ENCODE measurements at regions not wholly inside any gene's neighbourhood (a gene's known extent, or its start where the extent isn't known, plus 50 kb on each side); places are given as distances from the start of the nearest gene placed in this dataset.

- no peaks in the 10 kb centered on the region for H3K9me3 ChIP-seq (ENCODE audit: insufficient read depth, low read depth, low read length)
- H3K36me3 ChIP-seq (ENCODE audit: insufficient read depth, low read depth, low read length), result no peaks in the 10 kb centered on the region
- H3K27me3 ChIP-seq (ENCODE audit: insufficient read depth, low read length), result 0 out of 2 replicates have a peak, but pooled peaks cover 7% of the 10 kb centered on the region
- no peak overlapping the region for H3K27ac ChIP-seq (ENCODE audit: low read length)
- no peak overlapping the region for H3K4me3 ChIP-seq (ENCODE audit: low read length)
- no peak overlapping the region for H3K9ac ChIP-seq (ENCODE audit: low read depth, low read length)
- no peaks in the 10 kb centered on the region for H3K4me1 ChIP-seq (ENCODE audit: insufficient read depth, low read length)
Observed at GRCh38 chr11:44376423-44376822, 66.5 kb upstream of the ALX4 start.

- no peak overlapping the region for H3K27ac ChIP-seq (ENCODE audit: low read length)
- H3K36me3 ChIP-seq (ENCODE audit: insufficient read depth, low read depth, low read length), result no peaks in the 10 kb centered on the region
- H3K9me3 ChIP-seq (ENCODE audit: insufficient read depth, low read depth, low read length), result no peaks in the 10 kb centered on the region
- H3K9ac ChIP-seq (ENCODE audit: low read depth, low read length), result no peak overlapping the region
- no peak overlapping the region for H3K4me3 ChIP-seq (ENCODE audit: low read length)
- H3K4me1 ChIP-seq (ENCODE audit: insufficient read depth, low read length), result no peaks in the 10 kb centered on the region
- H3K27me3 ChIP-seq (ENCODE audit: insufficient read depth, low read length), result 0 out of 2 replicates have a peak, but pooled peaks cover 7% of the 10 kb centered on the region
Observed at GRCh38 chr11:44377121-44377520, 67.2 kb upstream of the ALX4 start.

GRCh38 chr11:44377914-44378321 lies 68.0 kb upstream of the ALX4 start:
- Histone ChIP-seq H3K36me3 (ENCODE audit: insufficient read depth, low read depth, low read length) (no peaks in the 10 kb centered on the region), H3K27me3 (ENCODE audit: insufficient read depth, low read length) (0 out of 2 replicates have a peak, but pooled peaks cover 7% of the 10 kb centered on the region), H3K9me3 (ENCODE audit: insufficient read depth, low read depth, low read length) (no peaks in the 10 kb centered on the region), H3K4me3 (ENCODE audit: low read length) (no peak overlapping the region), H3K27ac (ENCODE audit: low read length) (no peak overlapping the region), H3K4me1 (ENCODE audit: insufficient read depth, low read length) (no peaks in the 10 kb centered on the region), H3K9ac (ENCODE audit: low read depth, low read length) (no peak overlapping the region)

- Histone ChIP-seq H3K4me3 (ENCODE audit: low read length) (no peak overlapping the region), H3K27me3 (ENCODE audit: insufficient read depth, low read length) (0 out of 2 replicates have a peak, but pooled peaks cover 2% of the 10 kb centered on the region), H3K4me1 (ENCODE audit: insufficient read depth, low read length) (no peaks in the 10 kb centered on the region), H3K9ac (ENCODE audit: low read depth, low read length) (no peak overlapping the region), H3K27ac (ENCODE audit: low read length) (no peak overlapping the region), H3K9me3 (ENCODE audit: insufficient read depth, low read depth, low read length) (no peaks in the 10 kb centered on the region), H3K36me3 (ENCODE audit: insufficient read depth, low read depth, low read length) (no peaks in the 10 kb centered on the region)
Observed at GRCh38 chr11:44379141-44380008, 69.4 kb upstream of the ALX4 start.

GRCh38 chr11:44380009-44380313 lies 70.0 kb upstream of the ALX4 start:
- Histone ChIP-seq H3K4me3 (ENCODE audit: low read length) (no peak overlapping the region), H3K36me3 (ENCODE audit: insufficient read depth, low read depth, low read length) (no peaks in the 10 kb centered on the region), H3K27me3 (ENCODE audit: insufficient read depth, low read length) (no peaks in the 10 kb centered on the region), H3K9me3 (ENCODE audit: insufficient read depth, low read depth, low read length) (no peaks in the 10 kb centered on the region), H3K9ac (ENCODE audit: low read depth, low read length) (no peak overlapping the region), H3K27ac (ENCODE audit: low read length) (no peak overlapping the region), H3K4me1 (ENCODE audit: insufficient read depth, low read length) (no peaks in the 10 kb centered on the region)

- H3K36me3 ChIP-seq (ENCODE audit: insufficient read depth, low read depth, low read length), result no peaks in the 10 kb centered on the region
- H3K4me1 ChIP-seq (ENCODE audit: insufficient read depth, low read length), result no peaks in the 10 kb centered on the region
- H3K9me3 ChIP-seq (ENCODE audit: insufficient read depth, low read depth, low read length), result no peaks in the 10 kb centered on the region
- H3K9ac ChIP-seq (ENCODE audit: low read depth, low read length), result no peak overlapping the region
- H3K27me3 ChIP-seq (ENCODE audit: insufficient read depth, low read length), result no peaks in the 10 kb centered on the region
- no peak overlapping the region for H3K4me3 ChIP-seq (ENCODE audit: low read length)
- no peak overlapping the region for H3K27ac ChIP-seq (ENCODE audit: low read length)
Observed at GRCh38 chr11:44380820-44381219, 70.9 kb upstream of the ALX4 start.

- Histone ChIP-seq H3K4me1 (ENCODE audit: insufficient read depth, low read length) (no peaks in the 10 kb centered on the region), H3K4me3 (ENCODE audit: low read length) (no peak overlapping the region), H3K27me3 (ENCODE audit: insufficient read depth, low read length) (no peaks in the 10 kb centered on the region), H3K9ac (ENCODE audit: low read depth, low read length) (no peak overlapping the region), H3K9me3 (ENCODE audit: insufficient read depth, low read depth, low read length) (no peaks in the 10 kb centered on the region), H3K36me3 (ENCODE audit: insufficient read depth, low read depth, low read length) (no peaks in the 10 kb centered on the region), H3K27ac (ENCODE audit: low read length) (no peak overlapping the region)
Observed at GRCh38 chr11:44381261-44381660, 71.3 kb upstream of the ALX4 start.

- Histone ChIP-seq H3K36me3 (ENCODE audit: insufficient read depth, low read depth, low read length) (no peaks in the 10 kb centered on the region), H3K9ac (ENCODE audit: low read depth, low read length) (no peak overlapping the region), H3K9me3 (ENCODE audit: insufficient read depth, low read depth, low read length) (no peaks in the 10 kb centered on the region), H3K27me3 (ENCODE audit: insufficient read depth, low read length) (no peaks in the 10 kb centered on the region), H3K4me1 (ENCODE audit: insufficient read depth, low read length) (no peaks in the 10 kb centered on the region), H3K27ac (ENCODE audit: low read length) (no peak overlapping the region), H3K4me3 (ENCODE audit: low read length) (no peak overlapping the region)
Observed at GRCh38 chr11:44382118-44382517, 72.2 kb upstream of the ALX4 start.

- Histone ChIP-seq H3K27ac (ENCODE audit: low read length) (no peak overlapping the region), H3K36me3 (ENCODE audit: insufficient read depth, low read depth, low read length) (no peaks in the 10 kb centered on the region), H3K27me3 (ENCODE audit: insufficient read depth, low read length) (no peaks in the 10 kb centered on the region), H3K4me1 (ENCODE audit: insufficient read depth, low read length) (no peaks in the 10 kb centered on the region), H3K9ac (ENCODE audit: low read depth, low read length) (no peak overlapping the region), H3K4me3 (ENCODE audit: low read length) (no peak overlapping the region), H3K9me3 (ENCODE audit: insufficient read depth, low read depth, low read length) (no peaks in the 10 kb centered on the region)
Observed at GRCh38 chr11:44382656-44383240, 72.8 kb upstream of the ALX4 start.

GRCh38 chr11:44383246-44383645 lies 73.3 kb upstream of the ALX4 start:
- Histone ChIP-seq H3K36me3 (ENCODE audit: insufficient read depth, low read depth, low read length) (no peaks in the 10 kb centered on the region), H3K27me3 (ENCODE audit: insufficient read depth, low read length) (no peaks in the 10 kb centered on the region), H3K27ac (ENCODE audit: low read length) (no peak overlapping the region), H3K4me3 (ENCODE audit: low read length) (no peak overlapping the region), H3K4me1 (ENCODE audit: insufficient read depth, low read length) (no peaks in the 10 kb centered on the region), H3K9ac (ENCODE audit: low read depth, low read length) (no peak overlapping the region), H3K9me3 (ENCODE audit: insufficient read depth, low read depth, low read length) (no peaks in the 10 kb centered on the region)

- Histone ChIP-seq H3K27me3 (ENCODE audit: insufficient read depth, low read length) (peaks cover 6% of the 10 kb centered on the region; the same call in 1 of the 2 replicates), H3K36me3 (ENCODE audit: insufficient read depth, low read depth, low read length) (no peaks in the 10 kb centered on the region), H3K4me1 (ENCODE audit: insufficient read depth, low read length) (peaks cover 7% of the 10 kb centered on the region; the same call in 1 of the 2 replicates), H3K27ac (ENCODE audit: low read length) (no peak overlapping the region), H3K9me3 (ENCODE audit: insufficient read depth, low read depth, low read length) (peaks cover 6% of the 10 kb centered on the region; the same call in 1 of the 2 replicates), H3K9ac (ENCODE audit: low read depth, low read length) (no peak overlapping the region), H3K4me3 (ENCODE audit: low read length) (no peak overlapping the region)
Observed at GRCh38 chr11:44387415-44387814, 77.5 kb upstream of the ALX4 start.

- no peak overlapping the region for H3K4me3 ChIP-seq (ENCODE audit: low read length)
- no peaks in the 10 kb centered on the region for H3K36me3 ChIP-seq (ENCODE audit: insufficient read depth, low read depth, low read length)
- peaks cover 6% of the 10 kb centered on the region; the same call in 1 of the 2 replicates for H3K27me3 ChIP-seq (ENCODE audit: insufficient read depth, low read length)
- H3K4me1 ChIP-seq (ENCODE audit: insufficient read depth, low read length), result peaks cover 7% of the 10 kb centered on the region; the same call in 1 of the 2 replicates
- no peak overlapping the region for H3K9ac ChIP-seq (ENCODE audit: low read depth, low read length)
- H3K9me3 ChIP-seq (ENCODE audit: insufficient read depth, low read depth, low read length), result peaks cover 6% of the 10 kb centered on the region; the same call in 1 of the 2 replicates
- no peak overlapping the region for H3K27ac ChIP-seq (ENCODE audit: low read length)
Observed at GRCh38 chr11:44387825-44388224, 77.9 kb upstream of the ALX4 start.
